Right lobe of liver (tissue), 4 donors: ENCODE measurements at regions not wholly inside any gene's neighbourhood (a gene's known extent, or its start where the extent isn't known, plus 50 kb on each side); places are given as distances from the start of the nearest gene placed in this dataset.

Experiments
- CTCF ChIP-seq, 4 donors: fragments of 200-600 bp in 3 of 4; fragments of 450-650 bp in 1 of 4; IDR thresholded peaks; one replicate each; pipeline versions ENCODE4 v1.5.1 to v1.8.0; 2016 to 2022; ENCODE audit warnings: antibody characterized with exemption in 4 of 4, mild to moderate bottlenecking in 2 of 4
- POLR2A ChIP-seq: fragments of 450-650 bp; IDR thresholded peaks from one replicate; pipeline ENCODE4 v1.6.1; 2017; ENCODE audit warnings: antibody characterized with exemption, mild to moderate bottlenecking
- donor health status: DM: no; HTN: no; CAD: no.
- donor health status: DM: no; HTN: no; CAD: no.
- donor health status: DM: no; HTN: yes; CAD: no.

- TF ChIP-seq POLR2A (no peak), CTCF (IDR thresholded peaks at IDR 0.05) (no peak)
These were observed 83.5 kb upstream of the ACTRT2 start for GRCh38 chr1:2937805-2938204.
